ENCODE measurements at regions not wholly inside any gene's neighbourhood (a gene's known extent, or its start where the extent isn't known, plus 50 kb on each side); places are given as distances from the start of the nearest gene placed in this dataset.
"Not testable (repeated sequence)": the region's sequence is repeated elsewhere in the genome, so short reads cannot be mapped to it uniquely, and the experiment has no call there.

DNA sequence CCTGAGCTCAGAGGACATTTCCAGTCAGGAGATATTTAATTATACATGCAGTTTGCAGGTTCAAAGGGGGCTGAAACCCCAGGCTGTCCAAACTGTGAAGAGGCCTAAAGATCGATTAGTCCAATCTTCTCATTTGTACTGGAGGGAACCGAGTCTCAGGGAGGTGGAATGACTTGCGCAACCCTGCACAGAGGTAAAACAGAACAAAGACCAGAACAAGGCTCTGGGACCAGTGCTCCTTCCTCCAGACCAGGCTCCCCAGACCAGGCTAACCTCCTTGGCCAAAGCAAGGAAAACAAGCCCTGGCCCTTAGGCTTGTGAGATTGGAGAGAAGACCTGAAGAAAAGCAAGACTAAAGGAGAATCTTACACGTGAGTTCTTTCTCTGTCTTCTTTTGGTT is 120.8 kb downstream of the ENC1 start:
- peaks cover 0 to 3% (median 0%) of the 10 kb centered on the region in 5 donors for H3K9me3 ChIP-seq (ENCODE audit: control insufficient read depth in 5 of 5, low read length in 5 of 5)
- H3K4me3 ChIP-seq (ENCODE audit: low read depth in 1 of 5, low read length in 5 of 5) = no peak overlapping the region
- H3K4me1 ChIP-seq (ENCODE audit: control insufficient read depth in 5 of 5, insufficient read depth in 5 of 5, low read length in 5 of 5) = peaks cover 0 to 21% (median 11%) of the 10 kb centered on the region in 5 donors
- H3K36me3 ChIP-seq (ENCODE audit: control insufficient read depth in 5 of 5, insufficient read depth in 5 of 5, low read length in 5 of 5) = no peaks in the 10 kb centered on the region
- no peaks in the 10 kb centered on the region for H3K27me3 ChIP-seq (ENCODE audit: control insufficient read depth in 5 of 5, insufficient read depth in 4 of 5, low read length in 5 of 5)
- no peak overlapping the region for H3K9ac ChIP-seq (ENCODE audit: low read length in 5 of 5)
- no peak overlapping the region for H3K27ac ChIP-seq (ENCODE audit: low read depth, low read length)

DNA sequence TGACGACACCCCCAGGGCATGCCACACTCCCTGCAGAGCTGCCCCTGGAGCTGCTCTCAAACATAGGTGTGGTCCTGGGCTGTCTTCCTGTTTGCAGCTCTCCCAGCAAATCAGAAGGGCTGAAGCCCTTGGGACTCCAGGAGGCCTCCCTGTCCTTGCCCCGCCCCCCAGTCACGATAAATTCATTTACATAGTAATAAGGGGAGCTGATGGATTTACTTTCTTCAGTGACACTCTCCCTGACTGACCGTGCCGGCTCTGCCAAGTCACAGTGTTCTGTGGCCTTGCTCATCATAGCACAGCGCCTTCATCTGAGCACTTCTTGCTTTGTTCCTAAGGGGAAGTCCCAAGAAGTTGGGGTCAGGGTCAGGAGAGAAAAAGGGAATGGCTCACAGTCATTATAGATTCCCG is 121.4 kb downstream of the ENC1 start:
- no peak overlapping the region for H3K9ac ChIP-seq (ENCODE audit: low read length in 5 of 5)
- H3K27me3 ChIP-seq (ENCODE audit: control insufficient read depth in 5 of 5, insufficient read depth in 4 of 5, low read length in 5 of 5) = no peaks in the 10 kb centered on the region
- peaks cover 0 to 3% (median 0%) of the 10 kb centered on the region in 5 donors for H3K9me3 ChIP-seq (ENCODE audit: control insufficient read depth in 5 of 5, low read length in 5 of 5)
- peaks cover 0 to 22% (median 11%) of the 10 kb centered on the region in 5 donors for H3K4me1 ChIP-seq (ENCODE audit: control insufficient read depth in 5 of 5, insufficient read depth in 5 of 5, low read length in 5 of 5)
- H3K4me3 ChIP-seq (ENCODE audit: low read depth in 1 of 5, low read length in 5 of 5) = no peak overlapping the region
- no peak overlapping the region for H3K27ac ChIP-seq (ENCODE audit: low read depth, low read length)
- H3K36me3 ChIP-seq (ENCODE audit: control insufficient read depth in 5 of 5, insufficient read depth in 5 of 5, low read length in 5 of 5) = no peaks in the 10 kb centered on the region

DNA sequence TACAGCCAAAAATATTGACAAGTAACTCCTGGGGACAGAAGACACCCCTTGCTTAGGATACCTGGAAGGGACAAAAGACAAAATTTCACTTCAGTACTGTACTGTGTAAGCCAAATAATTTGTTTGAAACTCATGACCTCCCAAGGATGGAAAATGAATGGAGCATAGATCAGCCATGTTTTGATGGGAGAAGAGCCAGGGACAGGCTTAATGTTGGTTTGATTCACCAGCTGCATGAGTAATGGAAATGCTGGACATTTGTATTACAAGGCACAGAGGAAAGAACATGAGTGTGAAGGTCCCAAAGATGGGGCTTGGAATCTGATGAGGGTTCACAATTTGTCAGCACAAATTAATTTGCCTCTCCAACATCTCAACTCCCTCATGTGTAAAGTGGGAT is 122.8 kb downstream of the ENC1 start:
- Histone ChIP-seq H3K9ac (ENCODE audit: low read length in 5 of 5) (no peak overlapping the region), H3K4me1 (ENCODE audit: control insufficient read depth in 5 of 5, insufficient read depth in 5 of 5, low read length in 5 of 5) (peaks cover 0 to 22% (median 11%) of the 10 kb centered on the region in 5 donors), H3K4me3 (ENCODE audit: low read depth in 1 of 5, low read length in 5 of 5) (no peak overlapping the region), H3K9me3 (ENCODE audit: control insufficient read depth in 5 of 5, low read length in 5 of 5) (no peaks in the 10 kb centered on the region), H3K27me3 (ENCODE audit: control insufficient read depth in 5 of 5, insufficient read depth in 4 of 5, low read length in 5 of 5) (no peaks in the 10 kb centered on the region), H3K36me3 (ENCODE audit: control insufficient read depth in 5 of 5, insufficient read depth in 5 of 5, low read length in 5 of 5) (no peaks in the 10 kb centered on the region), H3K27ac (ENCODE audit: low read depth, low read length) (no peak overlapping the region)

DNA sequence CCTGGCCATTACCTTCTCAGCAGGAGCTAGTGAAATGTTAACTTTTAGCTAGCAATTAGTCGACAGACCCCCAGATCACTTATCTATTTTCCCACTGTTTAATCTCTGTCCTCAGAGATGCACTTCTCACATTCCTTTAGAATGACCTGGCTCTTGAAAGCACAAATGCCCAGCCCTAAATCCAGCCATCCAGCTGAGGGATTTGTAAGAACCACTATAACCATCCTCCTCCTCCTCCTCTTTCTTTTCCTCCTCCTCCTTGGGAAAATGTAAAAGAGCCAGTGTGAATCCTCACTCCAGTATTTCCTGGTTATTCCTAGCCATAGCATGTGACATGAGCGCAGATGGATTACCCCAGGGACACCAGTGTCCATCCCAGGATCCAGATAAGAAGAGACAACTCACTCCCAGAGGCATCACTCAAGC is 124.3 kb downstream of the ENC1 start:
- H3K4me1 ChIP-seq (ENCODE audit: control insufficient read depth in 5 of 5, insufficient read depth in 5 of 5, low read length in 5 of 5) = peaks cover 0 to 22% (median 11%) of the 10 kb centered on the region in 5 donors
- no peaks in the 10 kb centered on the region for H3K9me3 ChIP-seq (ENCODE audit: control insufficient read depth in 5 of 5, low read length in 5 of 5)

DNA sequence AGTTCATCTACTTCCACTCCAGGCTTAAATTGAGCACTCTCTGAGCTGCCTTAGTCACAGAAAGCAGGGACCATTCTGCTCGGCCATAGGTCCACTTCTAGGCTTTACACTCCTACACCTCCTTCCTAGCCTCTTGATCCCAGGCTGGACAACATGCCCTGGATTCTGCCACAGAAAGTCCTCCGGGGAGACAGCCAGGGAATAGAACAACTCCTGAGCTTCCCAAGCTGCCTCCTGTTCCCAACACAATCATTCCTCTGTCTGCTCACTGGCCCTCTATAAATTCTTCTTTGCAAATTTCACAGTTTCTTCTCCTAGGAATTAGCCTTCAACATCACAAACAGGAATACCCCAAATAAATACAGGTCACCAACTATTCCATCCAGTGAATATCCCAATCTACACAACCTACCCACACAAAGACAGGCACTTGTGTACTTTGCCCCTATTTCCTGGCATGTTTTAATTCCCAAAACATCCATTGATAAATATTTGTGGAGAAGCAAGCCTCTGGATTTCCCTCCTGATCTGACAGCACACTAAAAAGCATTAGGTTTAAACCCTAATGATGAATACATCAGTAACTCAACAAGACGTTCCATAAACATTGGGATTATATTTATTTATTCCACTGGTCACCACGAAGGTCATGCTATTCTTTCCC is 125.5 kb downstream of the ENC1 start:
- Histone ChIP-seq H3K4me1 (ENCODE audit: control insufficient read depth in 5 of 5, insufficient read depth in 5 of 5, low read length in 5 of 5) (peaks cover 0 to 22% (median 11%) of the 10 kb centered on the region in 5 donors), H3K36me3 (ENCODE audit: control insufficient read depth in 5 of 5, insufficient read depth in 5 of 5, low read length in 5 of 5) (no peaks in the 10 kb centered on the region), H3K9ac (ENCODE audit: low read length in 5 of 5) (no peak overlapping the region), H3K4me3 (ENCODE audit: low read depth in 1 of 5, low read length in 5 of 5) (no peak overlapping the region), H3K9me3 (ENCODE audit: control insufficient read depth in 5 of 5, low read length in 5 of 5) (no peaks in the 10 kb centered on the region), H3K27me3 (ENCODE audit: control insufficient read depth in 5 of 5, insufficient read depth in 4 of 5, low read length in 5 of 5) (no peaks in the 10 kb centered on the region), H3K27ac (ENCODE audit: low read depth, low read length) (no peak overlapping the region)

More for the DNA sequence above, 124.3 kb downstream of the ENC1 start:
- no peaks in the 10 kb centered on the region for H3K36me3 ChIP-seq (ENCODE audit: control insufficient read depth in 5 of 5, insufficient read depth in 5 of 5, low read length in 5 of 5)
- no peak overlapping the region for H3K4me3 ChIP-seq (ENCODE audit: low read depth in 1 of 5, low read length in 5 of 5)
- no peak overlapping the region for H3K27ac ChIP-seq (ENCODE audit: low read depth, low read length)
- H3K9ac ChIP-seq (ENCODE audit: low read length in 5 of 5) = no peak overlapping the region
- no peaks in the 10 kb centered on the region for H3K27me3 ChIP-seq (ENCODE audit: control insufficient read depth in 5 of 5, insufficient read depth in 4 of 5, low read length in 5 of 5)

DNA sequence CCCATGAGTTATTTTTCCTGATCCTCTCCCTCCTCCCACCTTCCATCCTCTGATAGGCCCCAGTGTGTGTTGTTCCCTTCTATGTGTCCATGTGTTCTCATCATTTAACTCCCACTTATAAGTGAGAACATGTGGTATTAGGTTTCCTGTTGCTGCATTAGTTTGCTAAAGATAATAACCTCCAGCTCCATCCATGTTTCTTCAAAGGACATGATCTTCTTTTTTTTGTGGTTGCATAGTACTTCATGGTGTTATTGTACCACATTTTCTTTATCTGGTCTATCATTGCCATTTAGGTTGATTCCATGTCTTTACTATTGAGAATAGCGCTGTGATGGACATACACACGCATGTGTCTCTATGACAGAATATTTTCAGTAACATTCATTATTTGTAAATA is 128.8 kb downstream of the ENC1 start:
- not testable (repeated sequence) for H3K9ac ChIP-seq (ENCODE audit: low read length in 5 of 5); H3K4me1 ChIP-seq (ENCODE audit: control insufficient read depth in 5 of 5, insufficient read depth in 5 of 5, low read length in 5 of 5); H3K9me3 ChIP-seq (ENCODE audit: control insufficient read depth in 5 of 5, low read length in 5 of 5); H3K27me3 ChIP-seq (ENCODE audit: control insufficient read depth in 5 of 5, insufficient read depth in 4 of 5, low read length in 5 of 5); H3K36me3 ChIP-seq (ENCODE audit: control insufficient read depth in 5 of 5, insufficient read depth in 5 of 5, low read length in 5 of 5); H3K4me3 ChIP-seq (ENCODE audit: low read depth in 1 of 5, low read length in 5 of 5); H3K27ac ChIP-seq (ENCODE audit: low read depth, low read length)

DNA sequence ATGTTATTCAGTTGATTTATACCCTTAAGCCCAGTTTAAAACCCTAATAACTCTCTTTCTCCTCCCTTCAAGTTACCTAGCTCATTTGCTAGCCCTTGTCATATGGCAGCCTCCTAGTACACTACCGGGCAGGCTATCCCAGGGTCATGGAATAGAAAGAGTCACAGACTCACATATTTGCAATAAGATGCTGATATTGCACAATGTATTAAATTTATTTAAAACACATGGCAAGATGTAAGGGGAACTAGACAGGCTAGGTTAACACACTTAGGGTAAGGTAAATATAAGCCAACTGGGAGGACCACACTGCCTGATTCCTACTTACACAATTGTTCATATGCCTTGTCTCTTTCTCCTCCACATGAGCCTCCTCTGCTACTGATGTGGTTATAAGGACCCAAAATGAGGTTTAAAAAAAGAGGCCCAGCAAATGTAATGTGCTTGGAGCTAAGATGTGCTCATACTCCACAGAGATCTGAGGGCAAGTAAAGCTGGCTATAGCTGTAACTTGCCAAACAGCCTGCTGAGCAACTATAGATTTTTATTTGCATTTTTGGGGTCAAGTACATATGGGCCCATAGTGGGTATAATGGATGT is 130.0 kb downstream of the ENC1 start:
- H3K9me3 ChIP-seq (ENCODE audit: control insufficient read depth in 5 of 5, low read length in 5 of 5) = no peaks in the 10 kb centered on the region
- no peaks in the 10 kb centered on the region for H3K27me3 ChIP-seq (ENCODE audit: control insufficient read depth in 5 of 5, insufficient read depth in 4 of 5, low read length in 5 of 5)
- peaks cover 0 to 9% (median 0%) of the 10 kb centered on the region in 5 donors for H3K4me1 ChIP-seq (ENCODE audit: control insufficient read depth in 5 of 5, insufficient read depth in 5 of 5, low read length in 5 of 5)
- H3K4me3 ChIP-seq (ENCODE audit: low read depth in 1 of 5, low read length in 5 of 5) = no peak overlapping the region
- H3K27ac ChIP-seq (ENCODE audit: low read depth, low read length) = no peak overlapping the region
- no peaks in the 10 kb centered on the region for H3K36me3 ChIP-seq (ENCODE audit: control insufficient read depth in 5 of 5, insufficient read depth in 5 of 5, low read length in 5 of 5)
- no peak overlapping the region for H3K9ac ChIP-seq (ENCODE audit: low read length in 5 of 5)

DNA sequence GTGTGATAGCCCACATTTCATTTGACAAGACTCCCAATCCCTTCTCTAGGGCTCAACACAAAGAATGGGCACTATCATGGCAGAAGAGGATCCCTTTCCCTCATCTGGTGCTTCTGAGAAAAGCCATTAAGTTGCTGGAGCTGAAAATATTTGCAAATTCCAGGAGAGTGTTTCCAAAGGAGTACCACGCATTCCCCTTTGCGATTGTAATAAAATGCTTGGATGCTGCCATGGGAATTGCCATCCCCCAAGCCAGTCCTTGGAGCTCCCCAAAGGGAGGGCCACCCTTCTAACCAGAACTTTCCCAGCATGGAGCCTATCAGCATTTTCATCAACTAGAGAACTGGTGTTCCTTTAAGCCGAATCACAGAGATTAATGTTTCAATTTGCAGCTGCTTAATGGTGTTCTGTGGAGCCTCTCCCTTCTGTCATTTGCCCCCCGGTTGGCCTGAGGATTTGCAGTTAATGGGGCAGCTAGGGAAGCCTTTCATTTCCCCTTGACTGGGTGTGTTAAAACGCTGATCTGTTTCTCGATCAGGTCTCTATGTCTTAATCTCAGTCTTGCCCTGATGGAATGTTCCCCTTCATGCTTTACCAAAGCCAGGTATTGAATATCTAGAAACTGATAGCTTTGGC is 133.0 kb downstream of the ENC1 start:
- Histone ChIP-seq H3K4me1 (ENCODE audit: control insufficient read depth in 5 of 5, insufficient read depth in 5 of 5, low read length in 5 of 5) (no peaks in the 10 kb centered on the region), H3K4me3 (ENCODE audit: low read depth in 1 of 5, low read length in 5 of 5) (no peak overlapping the region), H3K27me3 (ENCODE audit: control insufficient read depth in 5 of 5, insufficient read depth in 4 of 5, low read length in 5 of 5) (no peaks in the 10 kb centered on the region), H3K27ac (ENCODE audit: low read depth, low read length) (no peak overlapping the region), H3K9ac (ENCODE audit: low read length in 5 of 5) (no peak overlapping the region), H3K36me3 (ENCODE audit: control insufficient read depth in 5 of 5, insufficient read depth in 5 of 5, low read length in 5 of 5) (no peaks in the 10 kb centered on the region), H3K9me3 (ENCODE audit: control insufficient read depth in 5 of 5, low read length in 5 of 5) (no peaks in the 10 kb centered on the region)

DNA sequence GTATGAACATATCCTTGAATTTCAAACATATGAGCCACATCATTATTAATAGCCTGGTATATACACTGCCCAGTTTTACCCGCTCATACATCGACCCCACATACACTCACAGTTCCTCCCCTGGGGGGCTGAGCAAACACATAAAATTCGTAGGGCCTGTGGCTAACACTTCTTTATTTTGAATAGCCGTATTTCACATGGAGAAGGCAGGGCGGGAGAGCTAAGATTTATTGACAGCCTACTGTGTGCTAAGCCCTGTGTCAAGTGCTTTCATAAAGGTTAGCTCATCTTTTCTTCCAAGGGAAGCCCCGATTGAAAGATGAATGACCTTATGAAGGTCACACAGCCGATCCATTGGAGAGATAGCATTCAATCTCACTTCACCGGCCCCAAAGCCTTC is 134.4 kb downstream of the ENC1 start:
- H3K9ac ChIP-seq (ENCODE audit: low read length in 5 of 5) = no peak overlapping the region
- H3K27me3 ChIP-seq (ENCODE audit: control insufficient read depth in 5 of 5, insufficient read depth in 4 of 5, low read length in 5 of 5) = no peaks in the 10 kb centered on the region
- peaks cover 0 to 8% (median 0%) of the 10 kb centered on the region in 5 donors for H3K4me1 ChIP-seq (ENCODE audit: control insufficient read depth in 5 of 5, insufficient read depth in 5 of 5, low read length in 5 of 5)
- no peaks in the 10 kb centered on the region for H3K9me3 ChIP-seq (ENCODE audit: control insufficient read depth in 5 of 5, low read length in 5 of 5)
- H3K36me3 ChIP-seq (ENCODE audit: control insufficient read depth in 5 of 5, insufficient read depth in 5 of 5, low read length in 5 of 5) = no peaks in the 10 kb centered on the region
- H3K4me3 ChIP-seq (ENCODE audit: low read depth in 1 of 5, low read length in 5 of 5) = no peak overlapping the region
- no peak overlapping the region for H3K27ac ChIP-seq (ENCODE audit: low read depth, low read length)

DNA sequence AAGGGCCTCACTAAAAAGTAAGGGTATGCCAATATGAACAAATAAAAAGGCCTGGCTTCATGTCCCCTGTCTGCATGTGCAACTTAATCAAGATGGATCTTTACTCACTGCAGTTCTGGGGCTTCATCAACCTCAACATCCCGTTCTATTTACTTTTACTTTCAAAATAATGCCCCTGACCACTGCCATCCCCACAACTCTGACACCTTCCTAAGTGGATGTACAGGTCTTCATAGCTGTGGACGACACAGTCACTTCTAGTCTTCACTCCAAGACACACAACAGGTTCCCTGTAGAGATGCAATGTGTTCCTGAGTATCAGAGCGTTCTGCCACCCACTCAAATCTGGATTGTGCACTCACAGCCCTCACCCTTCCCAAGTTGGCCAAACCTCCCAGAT is 136.1 kb downstream of the ENC1 start:
- Histone ChIP-seq H3K9me3 (ENCODE audit: control insufficient read depth in 5 of 5, low read length in 5 of 5) (no peaks in the 10 kb centered on the region), H3K27ac (ENCODE audit: low read depth, low read length) (no peak overlapping the region), H3K9ac (ENCODE audit: low read length in 5 of 5) (no peak overlapping the region), H3K36me3 (ENCODE audit: control insufficient read depth in 5 of 5, insufficient read depth in 5 of 5, low read length in 5 of 5) (no peaks in the 10 kb centered on the region), H3K4me1 (ENCODE audit: control insufficient read depth in 5 of 5, insufficient read depth in 5 of 5, low read length in 5 of 5) (peaks cover 0 to 8% (median 0%) of the 10 kb centered on the region in 5 donors), H3K4me3 (ENCODE audit: low read depth in 1 of 5, low read length in 5 of 5) (no peak overlapping the region), H3K27me3 (ENCODE audit: control insufficient read depth in 5 of 5, insufficient read depth in 4 of 5, low read length in 5 of 5) (no peaks in the 10 kb centered on the region)

All from subcutaneous abdominal adipose tissue (tissue), 5 donors.